Esophagus muscularis mucosa (tissue), 4 donors: ENCODE measurements at regions not wholly inside any gene's neighbourhood (a gene's known extent, or its start where the extent isn't known, plus 50 kb on each side); places are given as distances from the start of the nearest gene placed in this dataset.

Experiments
- CTCF ChIP-seq, 3 experiments: fragments of 200-600 bp in 2 of 3; fragments of 450-650 bp in 1 of 3; sonication (generic) in 2 of 3; IDR thresholded peaks; one replicate each; pipeline ENCODE4 v1.5.1; 2017 to 2019; ENCODE audit warnings: antibody characterized with exemption in 3 of 3, mild to moderate bottlenecking in 2 of 3, moderate library complexity in 1 of 3
- EP300 ChIP-seq: sonication (generic); formaldehyde crosslinking; IDR thresholded peaks from one replicate; pipeline ENCODE4 v1.6.1; 2017; ENCODE audit warnings: antibody characterized with exemption
- POLR2A ChIP-seq: fragments of 450-650 bp; IDR thresholded peaks from one replicate; pipeline ENCODE4 v1.6.1; 2017; ENCODE audit warnings: antibody characterized with exemption, moderate library complexity, mild to moderate bottlenecking, low read depth
- POLR2AphosphoS5 ChIP-seq, 2 donors: sonication (generic); formaldehyde crosslinking; IDR thresholded peaks; one replicate each; pipeline ENCODE4 v1.6.1; 2017; ENCODE audit warnings: antibody characterized with exemption in 2 of 2

GRCh38 chr6:169023161-169023874 is 230.3 kb downstream of the THBS2 start:
- TF ChIP-seq POLR2AphosphoS5 (IDR thresholded peaks at IDR 0.05) (no peak), CTCF (IDR thresholded peaks at IDR 0.05) (no peak), POLR2A (no peak), EP300 (no peak)
